GM12878 (cell line): ENCODE measurements at regions not wholly inside any gene's neighbourhood (a gene's known extent, or its start where the extent isn't known, plus 50 kb on each side); places are given as distances from the start of the nearest gene placed in this dataset.

Experiments used
- ATAC-seq: fragments of 200-7000 bp; cut with Tn5 transposase; 3 replicates; pipeline ENCODE4 v1.9.1; 2020; ENCODE audit warnings: mild to moderate bottlenecking, moderate library complexity
- BruUV-seq: library from RNA; stranded (reverse); fragments of 400-500 nt; replicated peaks from 2 replicates; lab custom pipeline; 2021; lab: Mats Ljungman, UMichigan
- CTCF ChIA-PET: fragments of 300-600 bp; sonication (Branson Sonifier 250); formaldehyde crosslinking; extraction: SDS; loops from one replicate; lab custom pipeline; 2021; ENCODE audit warnings: inconsistent platforms; lab: Yijun Ruan, JAX
- POLR2A ChIA-PET: fragments of 350-600 bp; formaldehyde crosslinking; extraction: SDS; loops from one replicate; lab custom pipeline; 2021; ENCODE audit warnings: inconsistent platforms; lab: Charles Lee
- RAD21 ChIA-PET: fragments of 300-600 bp; sonication (Branson Sonifier 250); formaldehyde crosslinking; loops from one replicate; lab custom pipeline; 2023; ENCODE audit warnings: antibody characterized with exemption; ENCODE audit not compliant: unreplicated experiment; lab: Charles Lee
- SMC1A ChIA-PET: fragments of 300-600 bp; sonication (Branson Sonifier 250); formaldehyde crosslinking; loops from one replicate; lab custom pipeline; 2023; ENCODE audit not compliant: unreplicated experiment, uncharacterized antibody; lab: Charles Lee
- DNase-seq: peaks from one replicate; pipeline ENCODE4 v3.0.0-alpha.2; 2011; ENCODE audit warnings: low read depth, low spot score
- FAIRE-seq: peaks from 3 replicates; lab custom pipeline; 2011; peaks lifted over from hg19 to GRCh38; lab: Jason Lieb, UNC
- H2AFZ ChIP-seq: 2 replicates; pipeline ENCODE4 v1.6.0; 2011; ENCODE audit warnings: low read depth, low read length, control low read depth; ENCODE audit not compliant: control insufficient read depth
- H3K27ac ChIP-seq: 2 replicates; pipeline ENCODE4 v1.5.1; 2011; ENCODE audit warnings: control low read depth; ENCODE audit not compliant: control insufficient read depth, insufficient read depth
- H3K27me3 ChIP-seq, 2 experiments: replicated peaks in 1 of 2; 2 replicates each; pipeline versions ENCODE4 v1.6.0 to v1.6.1; 2011; ENCODE audit warnings: low read length in 1 of 2; ENCODE audit not compliant: control insufficient read depth in 2 of 2, insufficient read depth in 2 of 2
- H3K36me3 ChIP-seq, 2 experiments: 2 replicates each; pipeline ENCODE4 v1.5.1; 2011; ENCODE audit warnings: low read length in 1 of 2; ENCODE audit not compliant: control insufficient read depth in 2 of 2, insufficient read depth in 2 of 2
- H3K4me1 ChIP-seq: 2 replicates; pipeline ENCODE4 v1.6.1; 2011; ENCODE audit warnings: mild to moderate bottlenecking, low read length, moderate library complexity, mixed read lengths; ENCODE audit not compliant: control insufficient read depth, insufficient read depth
- H3K4me2 ChIP-seq: 2 replicates; pipeline ENCODE4 v1.6.0; 2011; ENCODE audit warnings: control low read depth; ENCODE audit not compliant: control insufficient read depth, insufficient read depth
- H3K4me3 ChIP-seq: fragments of 200-600 bp; sonication (generic); 2 replicates; pipeline ENCODE4 v1.5.1; 2016
- H3K79me2 ChIP-seq: 2 replicates; pipeline ENCODE4 v1.6.0; 2011; ENCODE audit warnings: low read length; ENCODE audit not compliant: control insufficient read depth, insufficient read depth
- H3K9ac ChIP-seq: 2 replicates; pipeline ENCODE4 v1.8.0; 2011; ENCODE audit warnings: low read length, control low read depth, mixed read lengths; ENCODE audit not compliant: control insufficient read depth, insufficient read depth
- H3K9me3 ChIP-seq: replicated peaks from 3 replicates; pipeline ENCODE4 v1.5.1; 2011; ENCODE audit warnings: mild to moderate bottlenecking, low read length; ENCODE audit not compliant: control insufficient read depth, insufficient read depth
- H4K20me1 ChIP-seq: 2 replicates; pipeline ENCODE4 v1.6.0; 2011; ENCODE audit not compliant: control insufficient read depth, insufficient read depth
- ASH2L ChIP-seq: fragments of 300-600, 200-600 bp; sonication (generic); IDR thresholded peaks from 2 replicates; pipeline ENCODE4 v1.6.1; 2017; ENCODE audit warnings: low read depth, mild to moderate bottlenecking, borderline replicate concordance
- BRCA1 ChIP-seq: IDR thresholded peaks from 2 replicates; pipeline ENCODE4 v1.6.1; 2011; ENCODE audit warnings: low read depth, low read length, improper control_type of control experiment
- CBX5 ChIP-seq: sonication (generic); IDR thresholded peaks from 2 replicates; pipeline ENCODE4 v1.6.1; 2016; ENCODE audit warnings: low read depth, moderate library complexity, mild to moderate bottlenecking, inconsistent platforms
- CTCF ChIP-seq, 3 experiments: IDR thresholded peaks in 2 of 3; conservative IDR thresholded peaks in 1 of 3; 2 replicates each; pipeline ENCODE4 v1.5.1; 2011; ENCODE audit warnings: low read depth in 3 of 3, low read length in 3 of 3, mild to moderate bottlenecking in 3 of 3, control low read depth in 2 of 3, moderate library complexity in 2 of 3, inconsistent platforms in 1 of 3, mixed read lengths in 1 of 3; ENCODE audit not compliant: control insufficient read depth in 2 of 3, insufficient read depth in 1 of 3; ENCODE audit errors: extremely low read depth in 1 of 3
- DPF2 ChIP-seq: fragments of 450-650 bp; IDR thresholded peaks from 2 replicates; pipeline ENCODE4 v1.6.1; 2017; ENCODE audit warnings: mild to moderate bottlenecking
- HSF1 ChIP-seq: fragments of 150-350 bp; IDR thresholded peaks from 2 replicates; pipeline ENCODE4 v1.6.1; 2014; ENCODE audit warnings: mild to moderate bottlenecking, low read depth, low read length
- IRF4 ChIP-seq: IDR thresholded peaks from 2 replicates; pipeline ENCODE4 v1.6.1; 2011; ENCODE audit warnings: low read depth, low read length
- NFIC ChIP-seq: IDR thresholded peaks from 2 replicates; pipeline ENCODE4 v1.6.1; 2012; ENCODE audit warnings: low read depth, mild to moderate bottlenecking, inconsistent platforms, low read length, moderate library complexity
- STAT1 ChIP-seq: fragments of 450-650 bp; conservative IDR thresholded peaks from 2 replicates; pipeline ENCODE4 v1.6.1; 2014; ENCODE audit warnings: antibody characterized with exemption, mild to moderate bottlenecking
- TCF12 ChIP-seq: IDR thresholded peaks from 2 replicates; pipeline ENCODE4 v1.6.1; 2011; ENCODE audit warnings: low read depth, mild to moderate bottlenecking, low read length
- WRNIP1 ChIP-seq: IDR thresholded peaks from 2 replicates; pipeline ENCODE4 v1.6.1; 2011; ENCODE audit warnings: low read depth, low read length, improper control_type of control experiment, borderline replicate concordance
- ZBTB33 ChIP-seq: fragments of 450-650 bp; IDR thresholded peaks from 2 replicates; pipeline ENCODE4 v1.6.1; 2017; ENCODE audit warnings: mild to moderate bottlenecking
- ZNF274 ChIP-seq: IDR thresholded peaks from one replicate; pipeline ENCODE4 v1.8.0; 2011; ENCODE audit not compliant: insufficient read length, insufficient read depth
- ZNF622 ChIP-seq: fragments of 450-650 bp; IDR thresholded peaks from 2 replicates; pipeline ENCODE4 v1.6.1; 2017; ENCODE audit warnings: mild to moderate bottlenecking, inconsistent platforms
- WGBS: methylation state at CpG from one replicate; pipeline ENCODE4 v1.1.6; 2016; ENCODE audit warnings: low lambda C conversion rate; ENCODE audit not compliant: insufficient replicate concordance, insufficient coverage; ENCODE audit errors: missing lambda C conversion rate; 5-methylcytosine and 5-hydroxymethylcytosine counted together
- in situ Hi-C: fragments of 300-500 bp; cut with MboI; formaldehyde crosslinking; loops from 9 replicates; pipeline ENCODE4 v1.14.3; 2018; ENCODE audit warnings: mixed read lengths
- intact Hi-C: fragments of 100-400 bp; cut with micrococcal nuclease; formaldehyde crosslinking; loops from one replicate; pipeline ENCODE4 v1.14.2; 2022; ENCODE audit not compliant: unreplicated experiment

- no peak overlapping the region for H2AFZ ChIP-seq
- no peaks in the 10 kb centered on the region for H4K20me1 ChIP-seq
- H3K9me3 ChIP-seq: no peaks in the 10 kb centered on the region
- in situ Hi-C loops: no loop called here
- ChIA-PET RAD21 (no interaction called here), CTCF (interaction anchor here (1.3 kb wide), 1 partner anchor 162 kb away, joined by 4 read pairs; no protein-coding TSS in a partner anchor), POLR2A (no interaction called here), SMC1A (no interaction called here)
- H3K4me1 ChIP-seq: no peaks in the 10 kb centered on the region
- DNase-seq (no peak), ATAC-seq (no peak), FAIRE-seq (no peak)
- intact Hi-C loops: no loop called here
- BruUV-seq: no TSS peak
- no peak overlapping the region for H3K4me2 ChIP-seq
- no peak overlapping the region for H3K4me3 ChIP-seq
- 6% methylated on average over 7 of the region's 7 CpGs for WGBS
- H3K79me2 ChIP-seq: no peaks in the 10 kb centered on the region
- H3K36me3 ChIP-seq: no peaks in the 10 kb centered on the region
- H3K27ac ChIP-seq: no peak overlapping the region
- H3K9ac ChIP-seq: no peak overlapping the region
- no peaks in the 10 kb centered on the region; a peak in 1 of 4 replicates for H3K27me3 ChIP-seq
- TF ChIP-seq HSF1: no peak
- TF ChIP-seq CBX5: no peak
- no peak for TF ChIP-seq ZNF274
- no peak for TF ChIP-seq WRNIP1
- no peak for TF ChIP-seq DPF2
- TF ChIP-seq STAT1: no peak
- TF ChIP-seq ASH2L: no peak
Measured at GRCh38 chr2:126809340-126809739, 89.3 kb upstream of the TEX51 start.

GRCh38 chr2:126810001-126810400 is 88.7 kb upstream of the TEX51 start:
- Histone ChIP-seq H3K9me3 (no peaks in the 10 kb centered on the region), H3K27ac (no peak overlapping the region), H3K79me2 (no peaks in the 10 kb centered on the region), H3K27me3 (no peaks in the 10 kb centered on the region; a peak in 1 of 4 replicates), H3K4me3 (no peak overlapping the region), H3K4me1 (no peaks in the 10 kb centered on the region), H3K36me3 (no peaks in the 10 kb centered on the region), H3K4me2 (no peak overlapping the region), H4K20me1 (no peaks in the 10 kb centered on the region), H2AFZ (no peak overlapping the region), H3K9ac (no peak overlapping the region)
- no peak for FAIRE-seq
- CTCF ChIA-PET: no interaction called here
- RAD21 ChIA-PET: no interaction called here
- ATAC-seq: no peak
- WGBS: 22% methylated on average over 6 of the region's 6 CpGs
- POLR2A ChIA-PET: no interaction called here
- in situ Hi-C loops (no loop called here), intact Hi-C loops (no loop called here)
- no TSS peak for BruUV-seq
- SMC1A ChIA-PET: no interaction called here
- no peak for DNase-seq
- TF ChIP-seq CTCF (IDR thresholded peaks at IDR 0.05 in 2 of 3, conservative IDR thresholded peaks at IDR 0.05 in 1 of 3; ENCODE audit: control insufficient read depth in 2 of 3, extremely low read depth in 1 of 3, insufficient read depth in 1 of 3, low read depth in 3 of 3, low read length in 3 of 3) (no peak), BRCA1 (no peak), IRF4 (no peak), ZBTB33 (no peak), NFIC (no peak), TCF12 (no peak), ZNF622 (no peak)
